OCI-LY7 (cell line): ENCODE measurements at regions not wholly inside any gene's neighbourhood (a gene's known extent, or its start where the extent isn't known, plus 50 kb on each side); places are given as distances from the start of the nearest gene placed in this dataset.

Experiments
- BruUV-seq: library from RNA; stranded (reverse); fragments of 400-500 nt; replicated peaks from 2 replicates; lab custom pipeline; 2021; lab: Mats Ljungman, UMichigan
- CTCF ChIA-PET: fragments of 300-600 bp; sonication (Branson Sonifier 250); formaldehyde crosslinking; loops from one replicate; lab custom pipeline; 2022; ENCODE audit warnings: antibody characterized with exemption; ENCODE audit not compliant: unreplicated experiment; lab: Charles Lee
- POLR2A ChIA-PET: fragments of 300-600 bp; sonication (Branson Sonifier 250); formaldehyde crosslinking; loops from one replicate; lab custom pipeline; 2022; ENCODE audit warnings: antibody characterized with exemption; lab: Charles Lee
- DNase-seq: peaks from one replicate; pipeline ENCODE4 v3.0.0-alpha.2; 2015; ENCODE audit warnings: low spot score
- H2AFZ ChIP-seq: fragments of 200-600 bp; sonication (generic), shearing (Covaris generic); 2 replicates; pipeline ENCODE4 v1.6.1; 2014; ENCODE audit warnings: mild to moderate bottlenecking, antibody characterized with exemption, low read length, moderate library complexity
- H3K27ac ChIP-seq: fragments of 200-600 bp; sonication (generic); 2 replicates; pipeline ENCODE4 v1.5.1; 2014; ENCODE audit warnings: mixed run types, low read depth, mild to moderate bottlenecking, moderate library complexity, low read length, inconsistent platforms; ENCODE audit not compliant: poor library complexity, severe bottlenecking
- H3K36me3 ChIP-seq: fragments of 200-600 bp; sonication (generic); 2 replicates; pipeline ENCODE4 v1.6.1; 2014; ENCODE audit warnings: mild to moderate bottlenecking, antibody characterized with exemption, low read length, moderate library complexity, mixed read lengths; ENCODE audit not compliant: insufficient read depth
- H3K4me1 ChIP-seq: fragments of 200-600 bp; sonication (generic); 2 replicates; pipeline ENCODE4 v1.5.1; 2014; ENCODE audit warnings: mild to moderate bottlenecking, low read length; ENCODE audit not compliant: insufficient read depth, poor library complexity, severe bottlenecking
- H3K4me2 ChIP-seq: fragments of 200-600 bp; sonication (generic); 2 replicates; pipeline ENCODE4 v1.6.1; 2014; ENCODE audit warnings: mild to moderate bottlenecking, low read length
- H3K4me3 ChIP-seq: fragments of 200-600 bp; sonication (generic); 2 replicates; pipeline ENCODE4 v1.5.1; 2014; ENCODE audit warnings: mild to moderate bottlenecking, low read depth, low read length; ENCODE audit not compliant: poor library complexity, severe bottlenecking
- H3K79me2 ChIP-seq: fragments of 200-600 bp; sonication (generic); 2 replicates; pipeline ENCODE4 v1.6.1; 2016; ENCODE audit warnings: low read depth, mild to moderate bottlenecking, low read length, moderate library complexity, mixed read lengths; ENCODE audit not compliant: insufficient read depth
- H3K9me2 ChIP-seq: fragments of 200-600 bp; sonication (generic); 2 replicates; pipeline ENCODE4 v1.6.1; 2016; ENCODE audit warnings: mild to moderate bottlenecking, low read length, mixed read lengths; ENCODE audit not compliant: insufficient read depth
- H3K9me3 ChIP-seq: fragments of 200-600 bp; sonication (generic); 2 replicates; pipeline ENCODE4 v1.6.1; 2014; ENCODE audit warnings: mild to moderate bottlenecking, mixed run types, low read length, mixed read lengths
- H4K20me1 ChIP-seq: fragments of 200-600 bp; sonication (generic); 2 replicates; pipeline ENCODE4 v1.6.1; 2014; ENCODE audit warnings: mild to moderate bottlenecking, antibody characterized with exemption, low read length, moderate library complexity, mixed read lengths; ENCODE audit not compliant: insufficient read depth
- EZH2phosphoT487 ChIP-seq: fragments of 200-600 bp; sonication (generic); IDR thresholded peaks from 2 replicates; pipeline ENCODE4 v1.6.1; 2018; ENCODE audit warnings: low read depth, borderline replicate concordance, mild to moderate bottlenecking, mixed run types, antibody characterized with exemption, low read length, moderate library complexity, mixed read lengths
- intact Hi-C: fragments of 100-400 bp; cut with micrococcal nuclease; formaldehyde crosslinking; loops from one replicate; pipeline ENCODE4 v1.10.0; 2022; ENCODE audit not compliant: unreplicated experiment
- TF ChIP-seq, protein P1 (sequence below): fragments of 200-600 bp; sonication (generic); conservative IDR thresholded peaks from 2 replicates; pipeline ENCODE4 v1.5.1; 2014; ENCODE audit warnings: mild to moderate bottlenecking, antibody characterized with exemption, low read length, moderate library complexity, mixed read lengths

DNA sequence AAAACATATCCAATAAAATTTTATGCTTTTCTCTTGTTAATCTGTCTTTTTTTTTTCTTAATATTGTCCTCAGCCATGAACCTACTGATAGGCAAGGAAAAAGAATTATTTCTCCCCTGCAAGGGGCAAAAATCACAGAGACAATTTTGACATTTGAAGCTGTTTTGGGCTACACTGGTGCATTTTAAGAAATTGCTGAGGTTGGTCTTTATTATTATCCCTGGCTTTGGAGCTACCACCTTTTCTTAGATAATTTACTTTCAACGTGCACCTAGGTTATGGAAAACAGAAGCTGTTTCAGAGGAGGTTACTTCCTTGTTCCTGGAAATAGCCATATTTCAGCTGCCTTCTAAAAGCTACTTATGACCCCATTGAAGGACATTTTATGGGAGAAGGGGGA is 195.5 kb upstream of the KYNU start:
- H3K4me1 ChIP-seq: no peaks in the 10 kb centered on the region
- no peak overlapping the region for H3K27ac ChIP-seq
- H3K9me3 ChIP-seq: no peaks in the 10 kb centered on the region
- no peak overlapping the region for H3K4me2 ChIP-seq
- no peak for DNase-seq
- TF ChIP-seq, protein P1, sequence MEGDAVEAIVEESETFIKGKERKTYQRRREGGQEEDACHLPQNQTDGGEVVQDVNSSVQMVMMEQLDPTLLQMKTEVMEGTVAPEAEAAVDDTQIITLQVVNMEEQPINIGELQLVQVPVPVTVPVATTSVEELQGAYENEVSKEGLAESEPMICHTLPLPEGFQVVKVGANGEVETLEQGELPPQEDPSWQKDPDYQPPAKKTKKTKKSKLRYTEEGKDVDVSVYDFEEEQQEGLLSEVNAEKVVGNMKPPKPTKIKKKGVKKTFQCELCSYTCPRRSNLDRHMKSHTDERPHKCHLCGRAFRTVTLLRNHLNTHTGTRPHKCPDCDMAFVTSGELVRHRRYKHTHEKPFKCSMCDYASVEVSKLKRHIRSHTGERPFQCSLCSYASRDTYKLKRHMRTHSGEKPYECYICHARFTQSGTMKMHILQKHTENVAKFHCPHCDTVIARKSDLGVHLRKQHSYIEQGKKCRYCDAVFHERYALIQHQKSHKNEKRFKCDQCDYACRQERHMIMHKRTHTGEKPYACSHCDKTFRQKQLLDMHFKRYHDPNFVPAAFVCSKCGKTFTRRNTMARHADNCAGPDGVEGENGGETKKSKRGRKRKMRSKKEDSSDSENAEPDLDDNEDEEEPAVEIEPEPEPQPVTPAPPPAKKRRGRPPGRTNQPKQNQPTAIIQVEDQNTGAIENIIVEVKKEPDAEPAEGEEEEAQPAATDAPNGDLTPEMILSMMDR: no peak
- TF ChIP-seq EZH2phosphoT487: no peak
- ChIA-PET CTCF (no interaction called here), POLR2A (interaction anchor here (0.7 kb wide), 1 partner anchor 304 kb away, joined by 3 read pairs; no protein-coding TSS in a partner anchor)
- intact Hi-C loops: loop anchor here (10.0 kb wide), 1 partner anchor 303 kb away; no protein-coding TSS in a partner anchor
- H3K4me3 ChIP-seq: no peak overlapping the region
- no peaks in the 10 kb centered on the region for H4K20me1 ChIP-seq
- H3K36me3 ChIP-seq: no peaks in the 10 kb centered on the region
- no peak overlapping the region for H2AFZ ChIP-seq
- no peaks in the 10 kb centered on the region for H3K79me2 ChIP-seq
- no peaks in the 10 kb centered on the region for H3K9me2 ChIP-seq
- BruUV-seq: no TSS peak

DNA sequence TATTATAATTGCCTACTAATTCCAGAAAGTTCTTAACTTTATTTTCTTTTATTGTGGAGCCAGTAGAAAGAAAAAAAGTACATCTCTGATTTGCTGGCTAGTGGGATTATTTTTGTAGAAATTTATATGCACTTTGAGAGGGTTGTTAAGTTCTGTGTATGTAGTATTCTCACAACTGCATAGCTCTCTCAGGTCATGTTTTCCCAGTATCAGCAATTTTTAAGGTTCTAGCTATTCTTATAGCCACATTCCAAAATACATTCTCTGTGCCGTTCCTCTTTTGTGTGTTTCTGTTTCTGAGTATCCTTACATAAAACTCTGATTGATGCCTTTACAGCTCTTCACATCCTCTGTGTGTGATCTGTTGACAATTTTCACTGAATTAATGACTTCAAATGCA is 199.3 kb upstream of the KYNU start:
- H3K9me3 ChIP-seq: no peaks in the 10 kb centered on the region
- intact Hi-C loops: no loop called here
- no peak overlapping the region for H2AFZ ChIP-seq
- DNase-seq: no peak
- TF ChIP-seq, protein P1: no peak
- no peak for TF ChIP-seq EZH2phosphoT487
- no peaks in the 10 kb centered on the region for H3K36me3 ChIP-seq
- no peak overlapping the region for H3K27ac ChIP-seq
- H3K4me1 ChIP-seq: no peaks in the 10 kb centered on the region
- no peak overlapping the region for H3K4me2 ChIP-seq
- H4K20me1 ChIP-seq: no peaks in the 10 kb centered on the region
- H3K9me2 ChIP-seq: no peaks in the 10 kb centered on the region
- no TSS peak for BruUV-seq
- POLR2A ChIA-PET: no interaction called here
- no peak overlapping the region for H3K4me3 ChIP-seq
- no peaks in the 10 kb centered on the region for H3K79me2 ChIP-seq
- CTCF ChIA-PET: no interaction called here

DNA sequence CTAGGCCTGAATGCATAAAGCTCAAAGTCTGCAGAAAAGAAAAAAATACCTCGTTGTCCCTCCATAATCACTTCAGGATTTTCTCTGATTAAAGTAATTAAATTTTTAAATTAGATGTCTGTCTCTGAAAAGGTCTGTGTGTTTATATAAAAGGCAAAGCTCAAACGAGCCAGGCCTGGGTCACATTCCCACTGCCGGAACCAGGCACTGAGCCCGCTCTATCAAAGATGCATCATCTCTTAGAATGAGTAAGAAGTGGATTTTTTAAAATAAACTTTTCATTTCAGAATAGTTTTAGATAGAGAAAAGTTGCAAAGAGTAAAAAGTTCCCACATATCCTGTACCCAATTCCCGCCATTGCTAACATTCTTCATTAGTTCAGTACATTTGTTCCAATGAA is 202.1 kb upstream of the KYNU start:
- intact Hi-C loops: no loop called here
- CTCF ChIA-PET: no interaction called here
- TF ChIP-seq, protein P1: no peak
- TF ChIP-seq EZH2phosphoT487: no peak
- no peaks in the 10 kb centered on the region for H4K20me1 ChIP-seq
- BruUV-seq: no TSS peak
- POLR2A ChIA-PET: interaction anchor here (1.7 kb wide), 1 partner anchor 14 kb away, joined by 5 read pairs; no protein-coding TSS in a partner anchor
- no peak overlapping the region for H3K4me3 ChIP-seq
- H3K27ac ChIP-seq: no peak overlapping the region
- no peak overlapping the region for H2AFZ ChIP-seq
- H3K9me3 ChIP-seq: no peaks in the 10 kb centered on the region
- no peaks in the 10 kb centered on the region for H3K4me1 ChIP-seq
- DNase-seq: no peak
- H3K36me3 ChIP-seq: no peaks in the 10 kb centered on the region
- H3K9me2 ChIP-seq: no peaks in the 10 kb centered on the region
- H3K4me2 ChIP-seq: no peak overlapping the region
- H3K79me2 ChIP-seq: no peaks in the 10 kb centered on the region
